ENCODE measurements at regions not wholly inside any gene's neighbourhood (a gene's known extent, or its start where the extent isn't known, plus 50 kb on each side); places are given as distances from the start of the nearest gene placed in this dataset.
"Not testable (repeated sequence)": the region's sequence is repeated elsewhere in the genome, so short reads cannot be mapped to it uniquely, and the experiment has no call there.

DNA sequence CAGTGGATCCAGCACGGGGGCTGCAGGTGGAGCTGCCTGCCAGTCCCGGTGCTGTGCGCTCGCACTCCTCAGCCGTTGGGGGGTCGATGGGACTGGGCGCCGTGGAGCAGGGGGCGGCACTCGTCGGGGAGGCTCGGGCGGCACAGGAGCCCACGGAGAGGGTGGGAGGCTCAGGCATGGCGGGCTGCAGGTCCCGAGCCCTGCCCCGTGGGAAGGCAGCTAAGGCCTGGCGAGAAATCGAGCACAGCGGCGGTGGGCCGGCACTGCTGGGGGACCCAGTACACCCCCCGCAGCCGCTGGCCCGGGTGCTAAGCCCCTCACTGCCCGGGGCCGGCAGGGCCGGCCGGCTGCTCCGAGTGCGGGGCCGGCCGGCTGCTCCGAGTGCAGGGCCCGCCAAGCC is 52.3 kb upstream of the MARK1 start:
- not testable (repeated sequence) for DNase-seq (ENCODE audit: low spot score); FAIRE-seq

DNA sequence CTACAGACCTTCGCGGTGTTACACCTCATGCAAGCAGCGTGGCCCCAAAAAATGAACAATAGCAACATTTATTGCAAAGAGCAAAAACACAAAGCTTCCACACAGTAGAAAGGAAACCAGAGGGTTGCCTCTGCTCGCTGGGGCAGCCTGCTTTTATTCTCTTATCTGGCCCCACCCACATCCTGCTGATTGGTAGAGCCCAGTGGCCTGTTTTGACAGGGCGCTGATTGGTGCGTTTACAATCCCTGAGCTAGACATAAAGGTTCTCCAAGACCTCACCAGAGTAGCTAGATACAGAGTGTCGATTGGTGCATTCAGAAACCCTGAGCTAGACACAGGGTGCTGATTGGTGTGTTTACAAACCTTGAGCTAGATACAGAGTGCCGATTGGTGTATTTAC is 52.8 kb upstream of the MARK1 start:
- FAIRE-seq; DNase-seq (ENCODE audit: low spot score): not testable (repeated sequence)

DNA sequence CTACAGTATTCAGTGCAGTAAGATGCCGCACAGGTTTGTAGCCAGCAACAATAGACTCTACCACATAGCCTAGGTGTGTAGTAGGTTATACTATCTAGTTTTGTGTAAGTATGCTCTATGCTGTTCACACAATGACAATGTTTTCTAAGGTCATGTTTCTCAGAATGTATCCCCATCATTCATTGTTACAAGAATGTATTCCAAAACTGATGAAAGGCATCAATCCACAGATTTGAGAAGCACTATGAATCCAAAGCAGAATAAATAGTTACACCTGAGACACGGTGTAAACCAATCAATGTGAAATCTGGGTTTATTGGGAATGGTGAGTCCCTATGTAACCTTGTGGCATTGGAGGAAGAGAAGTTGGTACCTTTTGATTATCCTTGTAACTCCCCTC is 54.5 kb upstream of the MARK1 start:
- DNase-seq (ENCODE audit: low spot score): no peak
- no peak for FAIRE-seq

DNA sequence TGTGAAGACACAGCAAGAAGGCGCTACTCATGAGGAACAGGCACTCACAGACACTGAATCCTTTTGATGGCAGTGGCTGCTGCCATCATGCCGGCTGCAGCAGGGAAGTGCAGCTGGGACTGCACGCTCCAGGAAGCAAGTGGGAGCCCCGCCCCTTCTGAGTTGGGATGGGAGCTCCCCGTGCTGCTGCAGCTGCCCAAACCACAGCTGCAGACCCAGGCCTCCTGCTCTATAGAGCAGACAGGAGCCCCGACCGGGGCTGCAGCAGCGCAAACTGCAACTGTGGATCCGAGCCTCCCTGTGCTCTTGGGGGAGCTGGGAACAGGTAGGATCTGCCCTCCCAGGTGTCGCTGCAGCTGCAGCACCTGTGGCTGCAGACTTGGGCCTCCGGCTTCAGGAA is 65.2 kb upstream of the MARK1 start:
- DNase-seq (ENCODE audit: low spot score) (no peak), FAIRE-seq (no peak)

DNA sequence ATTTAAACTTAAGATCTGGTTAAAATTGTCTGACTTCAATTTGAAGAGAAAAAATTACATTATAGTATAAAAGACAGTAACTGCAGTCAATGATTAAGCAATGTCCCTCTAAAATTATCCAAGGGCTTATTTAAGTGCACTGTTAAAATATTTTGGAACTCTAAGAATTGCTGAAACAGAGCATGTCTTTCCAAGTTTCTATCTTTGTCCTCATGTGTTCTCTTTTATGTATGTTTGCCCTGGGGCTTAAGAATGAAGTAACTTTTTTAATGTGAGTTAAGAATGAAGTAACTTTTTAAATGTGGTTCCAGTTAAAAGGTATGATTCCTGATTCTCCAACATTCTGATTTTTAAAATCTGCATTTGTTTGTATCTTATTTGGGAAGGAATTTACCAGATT is 69.0 kb upstream of the MARK1 start:
- DNase-seq (ENCODE audit: low spot score) (no peak), FAIRE-seq (no peak)

DNA sequence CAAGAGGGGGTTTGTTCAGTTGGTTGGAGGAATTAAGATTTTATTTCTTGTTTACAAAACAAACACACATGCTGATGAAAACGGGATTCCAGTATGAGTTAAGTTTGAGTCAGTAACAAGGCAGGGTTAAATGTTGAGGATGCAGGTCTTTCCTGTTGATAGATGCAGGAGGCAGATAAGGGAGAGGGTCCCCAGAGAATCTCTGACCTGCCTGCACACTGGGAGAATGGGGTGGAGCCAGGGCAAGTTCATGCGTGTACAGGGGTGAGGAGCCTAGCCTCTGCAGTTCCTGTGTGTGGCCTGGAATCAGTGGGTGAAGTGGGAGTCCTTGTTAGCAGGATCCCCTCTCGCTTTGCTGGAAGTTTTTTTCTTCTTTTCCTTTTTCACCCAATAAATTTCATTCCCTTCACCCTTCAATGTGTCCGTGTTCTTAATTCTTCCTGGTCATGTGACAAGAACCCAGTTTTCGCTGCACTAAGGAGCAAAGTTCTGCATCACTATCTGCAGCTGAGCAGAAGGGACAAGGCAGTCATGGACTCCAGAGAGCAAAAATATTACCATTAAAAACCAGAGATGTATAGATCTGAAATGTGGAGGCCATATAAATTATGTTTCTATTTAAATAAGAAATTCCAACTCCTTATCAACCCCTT is 69.9 kb upstream of the MARK1 start:
- DNase-seq (ENCODE audit: low spot score) (no peak), FAIRE-seq (no peak)

DNA sequence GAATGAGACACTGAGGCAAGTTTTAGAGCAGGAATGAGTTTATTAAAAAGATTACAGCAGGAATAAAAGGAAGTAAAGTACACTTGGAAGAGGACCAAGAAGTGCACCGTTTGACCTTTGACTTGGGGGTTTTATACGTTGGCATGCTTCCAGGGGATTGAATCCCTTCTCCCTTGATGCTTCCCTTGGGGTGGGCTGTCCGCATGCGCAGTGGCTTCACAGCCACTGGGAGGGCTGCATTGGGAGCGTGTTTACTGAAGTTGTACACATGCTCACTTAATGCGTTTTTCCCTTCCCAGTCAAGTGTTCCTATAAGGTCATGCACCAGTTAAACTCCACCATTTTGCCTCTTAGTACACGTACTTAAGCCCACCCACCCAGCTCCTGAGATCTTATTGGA is 72.4 kb upstream of the MARK1 start:
- no peak for FAIRE-seq

DNA sequence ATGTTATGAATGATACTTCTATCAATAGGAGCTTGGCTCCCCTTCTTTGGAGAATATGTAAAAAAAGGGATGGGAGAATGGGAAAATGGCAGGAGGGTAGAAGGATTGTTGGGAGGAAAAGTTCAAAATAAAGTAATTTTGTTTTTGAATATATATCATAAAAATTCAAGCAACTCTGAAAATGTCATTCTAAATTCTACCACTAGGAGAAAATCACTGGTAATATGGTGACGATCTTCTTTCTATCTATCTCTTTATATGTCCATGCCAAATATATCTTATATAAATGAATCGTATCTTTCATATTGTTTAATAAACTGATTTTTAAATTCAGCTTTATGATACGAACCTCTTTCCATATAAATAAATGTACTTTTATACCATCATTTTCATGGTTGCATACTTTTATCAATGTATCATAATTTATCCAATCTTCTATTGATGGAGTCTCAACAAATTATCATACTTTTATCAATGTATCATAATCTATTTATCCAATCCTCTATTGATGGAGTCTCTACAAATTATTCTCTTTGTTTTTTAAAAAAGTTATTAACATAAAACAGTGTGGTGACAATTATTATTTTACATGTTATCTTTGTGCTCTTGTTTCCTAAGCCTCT is 73.7 kb upstream of the MARK1 start:
- FAIRE-seq (peak; percentile 60), DNase-seq (ENCODE audit: low spot score) (peak; percentile 13)

More for the DNA sequence above, 72.4 kb upstream of the MARK1 start:
- no peak for DNase-seq (ENCODE audit: low spot score)

DNA sequence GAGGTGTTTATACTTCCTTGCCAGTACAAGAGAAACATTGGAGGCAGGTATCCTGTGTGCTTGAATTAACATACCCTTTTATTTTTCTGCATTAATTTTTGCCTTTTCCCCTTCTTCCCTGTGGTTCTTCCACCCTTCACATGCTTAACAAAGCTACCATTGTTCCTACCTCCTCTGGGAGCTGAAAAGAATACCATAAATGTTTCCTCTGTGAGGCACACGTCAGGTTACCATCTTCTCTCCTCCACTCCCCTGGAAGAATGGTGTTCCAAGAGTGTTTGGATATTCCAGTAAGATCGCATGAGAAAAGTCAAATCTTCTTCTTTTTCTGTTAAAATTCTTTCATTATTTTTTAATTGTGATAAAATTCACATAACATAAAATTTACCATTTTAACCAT is 74.6 kb upstream of the MARK1 start:
- DNase-seq (ENCODE audit: low spot score): no peak

DNA sequence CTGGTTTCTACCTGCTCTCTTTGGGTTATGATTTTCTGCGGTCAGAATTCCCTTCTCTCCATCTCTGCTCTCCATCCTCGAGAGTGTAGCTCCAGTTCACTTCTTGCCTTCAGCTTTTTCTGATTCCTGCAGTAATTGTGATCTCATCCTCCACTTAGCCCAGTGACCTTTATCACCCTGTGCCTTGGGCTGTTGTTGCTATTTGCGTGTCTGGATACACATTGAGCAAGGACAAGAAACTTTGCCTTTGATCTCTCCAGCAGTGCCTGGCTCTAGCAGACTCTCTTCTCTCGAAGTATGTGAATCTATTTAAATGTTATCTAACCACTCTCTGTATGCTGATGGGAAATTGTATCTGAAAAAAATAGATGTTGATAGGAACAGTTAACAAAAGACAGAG is 76.4 kb upstream of the MARK1 start:
- DNase-seq (ENCODE audit: low spot score) (no peak), FAIRE-seq (no peak)

More for the DNA sequence above, 74.6 kb upstream of the MARK1 start:
- FAIRE-seq: no peak

DNA sequence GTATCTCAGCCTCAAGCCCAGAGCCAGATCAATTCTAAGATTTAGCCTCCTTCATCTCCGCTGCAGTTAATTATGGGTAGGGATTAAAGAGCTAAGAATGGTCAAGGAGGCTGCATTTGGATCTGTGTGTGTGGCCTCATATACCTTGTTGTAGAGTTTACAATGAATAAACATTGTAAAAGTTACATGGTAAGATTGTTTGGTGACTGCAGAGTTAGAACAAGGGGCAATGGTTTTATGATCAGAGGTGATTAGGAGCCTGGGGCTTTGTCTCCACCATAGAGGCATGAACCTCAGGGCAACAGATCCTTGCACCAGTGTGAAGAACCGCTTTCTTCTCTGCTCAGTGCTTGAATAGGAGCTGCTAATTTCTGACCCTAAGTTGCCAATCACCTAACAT is 77.0 kb upstream of the MARK1 start:
- DNase-seq (ENCODE audit: low spot score) (no peak), FAIRE-seq (no peak)

DNA sequence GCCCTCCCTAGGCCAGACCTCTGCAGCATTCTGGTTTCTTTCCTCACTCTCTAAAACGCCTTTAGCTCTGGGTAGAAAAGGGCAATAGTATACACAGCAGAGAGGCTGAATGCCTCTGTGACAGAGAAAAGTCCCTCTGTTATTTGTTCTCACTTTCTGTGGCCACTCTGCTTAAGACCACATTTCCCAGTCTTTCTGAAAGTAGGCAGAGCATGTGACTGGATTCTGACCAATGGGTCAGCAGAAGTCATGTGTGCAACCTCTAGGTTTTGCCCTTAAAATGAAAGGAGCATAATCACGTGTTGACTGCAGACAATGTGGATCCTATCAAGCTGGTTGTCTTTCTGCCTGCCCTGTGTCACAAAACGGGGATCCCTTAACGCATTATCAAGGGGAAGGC is 79.7 kb upstream of the MARK1 start:
- FAIRE-seq (no peak), DNase-seq (ENCODE audit: low spot score) (no peak)

DNA sequence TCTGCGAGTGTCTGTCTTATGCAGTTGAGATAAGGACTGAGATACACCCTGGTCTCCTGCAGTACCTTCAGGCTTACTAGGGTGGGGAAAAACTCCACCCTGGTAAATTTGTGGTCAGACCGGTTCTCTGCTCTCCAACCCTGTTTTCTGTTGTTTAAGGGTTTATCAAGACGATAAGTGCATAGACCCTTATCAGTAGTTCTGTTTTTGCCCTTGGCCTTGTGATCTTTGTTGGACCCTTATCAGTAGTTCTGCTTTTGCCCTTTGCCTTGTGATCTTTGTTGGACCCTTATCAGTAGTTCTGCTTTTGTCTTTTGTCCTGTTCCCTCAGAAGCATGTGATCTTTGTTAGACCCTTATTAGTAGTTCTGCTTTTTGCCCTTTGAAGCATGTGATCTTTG is 83.3 kb upstream of the MARK1 start:
- not testable (repeated sequence) for FAIRE-seq; DNase-seq (ENCODE audit: low spot score)

DNA sequence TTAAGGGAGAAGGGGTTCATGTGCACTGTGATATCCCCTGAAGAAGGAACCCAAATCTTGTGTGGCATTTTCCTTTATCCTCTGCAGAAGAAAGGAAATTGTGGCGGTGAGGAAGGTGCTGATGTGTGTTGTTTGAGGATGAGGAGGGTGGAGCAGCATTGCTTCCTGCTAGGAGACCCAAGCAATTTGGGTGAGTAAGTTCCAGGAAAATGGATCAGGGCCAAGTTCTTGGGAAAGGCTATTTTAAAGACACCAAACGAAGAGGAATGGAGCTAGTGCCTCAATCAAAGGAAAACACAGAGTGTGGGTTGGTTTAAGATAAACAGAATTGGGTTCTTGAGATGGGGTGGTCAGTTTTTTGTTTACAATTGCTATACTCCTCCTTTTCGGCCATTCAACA is 86.7 kb upstream of the MARK1 start:
- DNase-seq (ENCODE audit: low spot score) (no peak), FAIRE-seq (no peak)

DNA sequence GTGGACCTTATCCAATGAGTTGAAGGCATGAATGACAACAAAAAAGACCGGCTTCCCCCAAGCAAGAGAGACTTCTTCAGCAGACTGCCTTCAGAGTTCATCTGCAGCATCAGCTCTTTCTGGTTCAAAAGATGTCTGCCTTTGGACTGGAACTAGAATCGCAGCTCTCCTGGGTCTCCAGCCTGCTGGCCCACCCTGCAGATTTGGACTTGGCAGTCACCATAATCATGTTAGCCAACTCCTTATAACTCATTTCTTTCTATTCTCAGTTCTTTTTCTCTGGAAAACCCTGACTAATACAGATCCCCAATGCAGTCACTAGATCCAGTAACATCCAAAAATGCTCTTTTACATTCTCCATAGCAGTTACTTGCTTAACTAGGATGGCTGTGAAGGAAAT is 89.2 kb upstream of the MARK1 start:
- FAIRE-seq: no peak
- DNase-seq (ENCODE audit: low spot score): no peak

DNA sequence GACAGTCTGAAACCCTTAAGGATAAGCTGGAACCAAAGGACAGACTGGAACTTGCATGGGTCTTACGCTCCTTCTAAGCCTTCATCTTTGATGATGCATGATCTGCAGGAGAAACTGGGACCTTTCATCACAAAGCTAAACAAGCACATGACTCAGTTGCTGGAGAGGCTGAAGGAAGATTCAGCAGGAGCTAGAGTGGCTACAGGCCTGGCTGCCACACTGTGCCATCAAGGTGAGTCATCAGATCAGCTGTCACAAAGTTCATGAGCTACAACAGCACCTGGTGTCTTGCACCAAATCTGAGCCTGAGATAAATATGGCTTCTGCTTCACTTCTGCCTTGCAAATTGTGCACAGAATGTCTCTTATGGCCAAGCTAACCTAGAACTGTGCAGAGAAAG is 95.5 kb upstream of the MARK1 start:
- DNase-seq (ENCODE audit: low spot score) (no peak), FAIRE-seq (no peak)

DNA sequence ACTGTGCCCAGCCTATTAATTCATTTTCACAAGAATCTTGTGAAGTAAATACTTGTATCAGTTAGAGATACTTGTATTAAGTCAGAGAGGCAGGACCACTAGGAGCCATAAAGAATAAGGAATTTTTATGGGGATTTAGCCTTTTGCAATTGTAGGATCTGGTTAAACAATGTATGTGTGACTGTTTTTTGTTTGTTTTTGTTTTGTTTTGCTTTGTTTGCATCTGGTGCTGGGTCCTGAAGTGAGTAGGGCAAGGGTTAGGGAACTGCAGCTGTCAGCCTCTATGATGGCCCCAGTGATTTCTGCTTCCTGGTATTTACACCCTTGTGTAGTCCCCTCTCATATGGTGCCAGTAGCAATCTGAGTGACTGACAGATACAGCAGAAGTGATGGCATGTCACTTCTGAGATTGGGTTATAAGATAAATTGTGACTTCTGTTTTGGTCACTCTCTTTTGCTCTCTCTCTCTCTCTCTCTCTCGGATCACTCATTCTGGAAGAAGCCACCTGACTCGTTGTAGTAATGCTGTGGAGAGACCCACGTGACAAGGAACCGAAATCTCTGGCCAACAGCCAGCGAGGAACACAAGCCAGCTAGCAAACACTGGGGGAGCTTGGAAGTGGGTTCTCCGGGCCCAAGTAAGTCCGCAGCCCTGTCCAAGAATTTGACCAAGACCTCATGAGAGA is 96.2 kb upstream of the MARK1 start:
- DNase-seq (ENCODE audit: low spot score) (no peak), FAIRE-seq (no peak)

DNA sequence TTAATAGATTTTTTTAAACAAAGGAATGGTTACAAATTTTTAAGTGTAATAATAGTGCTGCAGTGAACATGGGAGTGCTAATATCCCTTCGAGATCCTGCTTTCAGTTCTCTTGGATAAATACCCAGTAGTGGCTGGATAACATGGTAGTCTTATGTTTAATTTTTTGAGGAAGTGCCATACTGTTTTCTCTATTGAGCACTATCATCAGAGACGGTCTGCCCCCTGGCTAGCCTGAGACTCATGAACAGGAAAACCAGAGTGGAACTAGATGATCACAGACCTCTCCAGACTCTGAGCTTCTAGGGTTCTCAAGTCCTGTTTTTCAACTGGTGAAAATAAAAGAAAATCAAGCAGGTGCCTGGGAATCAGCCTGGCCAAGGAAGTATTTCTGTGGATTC is 97.3 kb upstream of the MARK1 start:
- no peak for FAIRE-seq
- no peak for DNase-seq (ENCODE audit: low spot score)

DNA sequence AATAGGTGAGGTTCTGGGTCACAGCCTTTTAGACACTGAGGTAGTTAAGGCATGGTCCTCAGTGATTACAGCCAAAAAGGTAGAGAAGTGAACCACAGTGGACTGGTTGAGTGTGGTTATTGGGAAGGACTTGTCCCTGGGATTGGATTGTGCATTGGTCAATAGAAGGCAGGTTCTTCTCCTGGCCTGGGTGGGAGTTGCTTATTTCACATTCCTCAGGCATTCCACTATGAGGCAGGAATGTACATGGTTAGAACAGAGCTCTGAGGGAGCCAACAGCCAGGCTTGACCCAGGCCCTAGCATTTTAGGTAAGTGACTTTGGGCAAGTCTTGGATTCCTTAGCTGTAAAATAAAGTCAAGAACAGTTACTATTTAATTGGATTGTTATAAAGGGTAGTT is 97.9 kb upstream of the MARK1 start:
- no peak for DNase-seq (ENCODE audit: low spot score)

DNA sequence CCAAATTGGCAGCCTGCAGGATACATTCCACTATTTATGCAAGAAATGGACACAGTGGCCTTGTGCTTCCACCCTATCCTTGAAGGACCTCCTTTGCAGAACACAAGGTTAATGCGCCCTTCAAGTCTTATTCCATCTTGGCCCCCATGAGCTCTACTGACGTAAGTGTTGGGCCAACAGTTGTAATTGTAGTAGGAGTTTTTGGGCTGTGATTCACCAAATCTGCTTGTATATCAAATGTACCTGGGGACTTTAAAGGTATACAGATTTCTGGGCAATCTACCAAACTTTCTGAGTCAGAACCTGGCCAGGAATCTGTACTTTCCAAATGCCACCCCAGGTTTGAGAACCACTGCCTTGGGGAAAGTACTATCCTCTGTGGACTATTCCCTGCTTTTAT is 100.9 kb upstream of the MARK1 start:
- FAIRE-seq (no peak), DNase-seq (ENCODE audit: low spot score) (no peak)

More for the DNA sequence above, 97.9 kb upstream of the MARK1 start:
- no peak for FAIRE-seq

DNA sequence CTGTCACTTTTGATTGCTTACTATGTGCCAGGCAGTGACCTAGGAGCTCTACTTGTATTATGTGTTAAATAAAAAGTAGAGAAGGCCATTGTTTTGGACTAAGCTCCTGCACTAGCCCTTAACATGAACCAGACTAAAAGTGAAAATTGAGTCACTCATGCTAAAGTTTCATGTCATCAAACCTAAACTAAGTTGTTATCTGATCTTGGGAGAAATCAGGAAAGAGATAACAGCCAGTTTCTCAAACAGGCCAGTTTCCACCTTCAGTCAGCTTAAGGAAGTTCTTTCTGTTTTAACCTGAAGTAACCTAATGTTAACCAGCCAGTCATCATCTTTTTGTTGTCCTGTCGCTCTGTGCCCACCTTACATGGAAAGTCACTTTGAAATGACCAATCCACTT is 102.1 kb upstream of the MARK1 start:
- FAIRE-seq (no peak), DNase-seq (ENCODE audit: low spot score) (no peak)

DNA sequence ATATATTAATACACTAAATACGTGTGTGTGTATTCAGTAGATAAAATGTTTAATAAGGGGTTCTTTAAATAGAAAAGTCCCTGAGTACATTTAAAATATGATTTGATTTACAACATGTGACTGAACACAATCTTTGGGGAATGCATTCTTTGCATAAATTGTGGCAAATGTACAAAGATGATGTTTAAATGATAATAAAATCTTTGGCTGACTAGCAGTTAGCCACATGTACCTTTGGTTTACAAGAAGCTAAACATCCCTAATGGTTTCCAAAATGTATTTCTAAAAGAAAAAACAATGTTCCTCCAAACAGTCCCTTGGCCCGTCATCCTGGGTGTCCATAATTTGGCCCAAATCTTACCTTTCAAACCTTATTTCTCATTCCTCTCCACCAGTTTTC is 106.4 kb upstream of the MARK1 start:
- no peak for FAIRE-seq
- no peak for DNase-seq (ENCODE audit: low spot score)

DNA sequence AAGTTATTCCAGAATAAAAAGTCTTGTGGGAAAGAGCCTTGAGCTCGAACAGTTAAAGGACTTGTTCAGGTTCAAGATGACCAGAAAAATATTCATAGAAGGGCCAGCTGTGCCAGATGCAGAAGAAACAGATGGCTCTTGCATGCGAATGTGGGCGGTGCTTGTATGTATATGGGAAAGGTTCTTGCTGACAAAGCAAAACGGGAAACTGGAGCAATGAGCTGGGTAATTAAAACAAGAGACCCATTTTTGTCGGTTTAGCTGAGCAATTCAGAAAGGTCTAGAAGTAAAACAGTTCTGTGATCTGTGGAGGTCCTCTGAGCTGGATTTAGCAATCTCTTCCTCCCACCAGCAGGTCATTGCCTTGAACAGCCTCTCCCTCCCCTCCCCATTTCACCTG is 107.2 kb upstream of the MARK1 start:
- DNase-seq (ENCODE audit: low spot score): no peak
- no peak for FAIRE-seq
